Occipital lobe (tissue), 1 donor: ENCODE measurements at regions not wholly inside any gene's neighbourhood (a gene's known extent, or its start where the extent isn't known, plus 50 kb on each side); places are given as distances from the start of the nearest gene placed in this dataset.
"Not testable (repeated sequence)": the region's sequence is repeated elsewhere in the genome, so short reads cannot be mapped to it uniquely, and the experiment has no call there.

ENCODE experiments used
- DNase-seq: peaks from one replicate; lab custom pipeline; 2025; lab: John Stamatoyannopoulos, UW

GRCh38 chr20:48052475-48052835 lies 267.2 kb upstream of the SULF2 start:
- DNase-seq = no peak

GRCh38 chr20:48051794-48052474 lies 266.7 kb upstream of the SULF2 start:
- no peak for DNase-seq

- DNase-seq = no peak
Observed at GRCh38 chr20:48049641-48050040, 264.4 kb upstream of the SULF2 start.

GRCh38 chr20:48049171-48049570 lies 263.9 kb upstream of the SULF2 start:
- no peak for DNase-seq

- no peak for DNase-seq
Observed at GRCh38 chr20:48047447-48047846, 262.2 kb upstream of the SULF2 start.

GRCh38 chr20:48042628-48043027 lies 257.3 kb upstream of the SULF2 start:
- DNase-seq = no peak

GRCh38 chr20:48041078-48041780 lies 255.9 kb upstream of the SULF2 start:
- no peak for DNase-seq

GRCh38 chr20:48040491-48040890 lies 255.2 kb upstream of the SULF2 start:
- DNase-seq = no peak

- DNase-seq = no peak
Observed at GRCh38 chr20:48040051-48040450, 254.8 kb upstream of the SULF2 start.

- no peak for DNase-seq
Observed at GRCh38 chr20:48039514-48039913, 254.2 kb upstream of the SULF2 start.

GRCh38 chr20:48038713-48039112 lies 253.4 kb upstream of the SULF2 start:
- DNase-seq = no peak

- not testable (repeated sequence) for DNase-seq
Observed at GRCh38 chr20:48037798-48038197, 252.5 kb upstream of the SULF2 start.

- DNase-seq = no peak
Observed at GRCh38 chr20:48035961-48036731, 250.9 kb upstream of the SULF2 start.

GRCh38 chr20:48034751-48035150 lies 249.5 kb upstream of the SULF2 start:
- no peak for DNase-seq

GRCh38 chr20:48033005-48033404 lies 247.7 kb upstream of the SULF2 start:
- DNase-seq = not testable (repeated sequence)

GRCh38 chr20:48031122-48031521 lies 245.8 kb upstream of the SULF2 start:
- no peak for DNase-seq

- DNase-seq = no peak
Observed at GRCh38 chr20:48026981-48027592, 241.8 kb upstream of the SULF2 start.

GRCh38 chr20:48025661-48026060 lies 240.4 kb upstream of the SULF2 start:
- no peak for DNase-seq

GRCh38 chr20:48025051-48025515 lies 239.8 kb upstream of the SULF2 start:
- DNase-seq = no peak

- DNase-seq = no peak
Observed at GRCh38 chr20:48024539-48024938, 239.3 kb upstream of the SULF2 start.

- not testable (repeated sequence) for DNase-seq
Observed at GRCh38 chr20:48020696-48021095, 235.4 kb upstream of the SULF2 start.

- DNase-seq = no peak
Observed at GRCh38 chr20:48019940-48020339, 234.7 kb upstream of the SULF2 start.
